Psoas muscle (tissue), 7 donors: ENCODE measurements at regions not wholly inside any gene's neighbourhood (a gene's known extent, or its start where the extent isn't known, plus 50 kb on each side); places are given as distances from the start of the nearest gene placed in this dataset.

ENCODE experiments used
- ATAC-seq, 4 donors: fragments of 200-7000 bp; cut with Tn5 transposase; one replicate each; pipeline ENCODE4 v1.9.1; 2020; ENCODE audit warnings: moderate library complexity in 3 of 4, mild to moderate bottlenecking in 2 of 4
- DNase-seq, 2 donors: peaks; one replicate each; pipeline ENCODE4 v3.0.0-alpha.2; 2020
- H3K27ac ChIP-seq: fragments of 200-600 bp; one replicate; pipeline ENCODE4 v1.8.0; 2022
- H3K27me3 ChIP-seq, 3 donors: fragments of 200-600 bp in 1 of 3; one replicate each; pipeline versions ENCODE4 v1.6.1 to v1.8.0; 2013 to 2022; ENCODE audit warnings: low read length in 2 of 3, mild to moderate bottlenecking in 2 of 3, moderate library complexity in 1 of 3; ENCODE audit not compliant: insufficient read depth in 3 of 3
- H3K36me3 ChIP-seq, 2 donors: fragments of 200-600 bp in 1 of 2; one replicate each; pipeline versions ENCODE4 v1.6.1 to v1.8.0; 2013 to 2022; ENCODE audit warnings: low read depth in 1 of 2, mild to moderate bottlenecking in 1 of 2, moderate library complexity in 1 of 2; ENCODE audit not compliant: insufficient read depth in 1 of 2
- H3K4me1 ChIP-seq: fragments of 200-600 bp; one replicate; pipeline ENCODE4 v1.8.0; 2022
- H3K4me3 ChIP-seq: fragments of 200-600 bp; one replicate; pipeline ENCODE4 v1.8.0; 2022; ENCODE audit warnings: mild to moderate bottlenecking
- H3K9me3 ChIP-seq: fragments of 200-600 bp; one replicate; pipeline ENCODE4 v1.8.0; 2022
- WGBS, 3 donors: extraction: QIAGEN DNeasy Blood & Tissue Kit; methylation state at CpG; one replicate each; pipeline versions ENCODE4 v1.1.6 to v1.1.7; 2013; 5-methylcytosine and 5-hydroxymethylcytosine counted together
- intact Hi-C, 2 donors: fragments of 100-400 bp; cut with DNase I; formaldehyde crosslinking; loops; one replicate each; pipeline versions ENCODE4 v1.11.0 to v1.14.2; 2022
- TF ChIP-seq, protein P1 (sequence below): fragments of 200-600 bp; IDR thresholded peaks from one replicate; pipeline ENCODE4 v1.8.0; 2022; ENCODE audit warnings: antibody characterized with exemption
- donor health status: healthy with polysubstance abuse.
- donor health status: DM: no; HTN: no; CAD: no; lungs with moderate emphysema.
- donor health status: Bipolar disorder and iron deficiency.
- donor health status: healthy.
- donor health status: DM: yes; HTN: yes; CAD: no.
- donor health status: DM: no; HTN: no; CAD: no.
- donor health status: DM: yes; HTN: yes; CAD: no.

DNA sequence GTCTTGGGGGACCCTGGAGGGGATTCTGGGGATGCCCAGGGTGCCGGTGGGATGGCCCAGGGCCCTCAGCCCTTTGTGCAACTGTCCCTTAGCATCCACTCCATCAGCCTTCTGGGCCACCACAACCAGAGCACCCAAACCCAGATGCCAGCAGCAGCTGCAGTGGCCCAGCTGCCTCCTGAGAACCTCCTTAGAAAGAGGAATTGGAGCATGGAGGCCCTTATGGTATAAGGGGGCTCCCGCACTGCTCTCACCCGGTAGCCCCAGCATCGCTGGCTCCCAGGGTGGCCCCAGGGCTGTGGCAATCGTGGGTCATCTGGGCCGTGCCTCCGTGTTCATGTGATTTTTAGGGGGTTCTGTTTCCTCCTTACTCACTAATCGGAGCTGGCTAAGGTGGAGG, 463.3 kb downstream of the ICE1 start:
- 84 to 90% (median 86%) methylated on average over 8 of the region's 8 CpGs for WGBS, 3 donors
- intact Hi-C loops, result loop anchor here (5.0 to 10.0 kb wide), 4 partner anchors 391 to 692 kb away; partner anchors contain the start of gene UBE2QL1 (in 1 of the 2)
- TF ChIP-seq, protein P1, sequence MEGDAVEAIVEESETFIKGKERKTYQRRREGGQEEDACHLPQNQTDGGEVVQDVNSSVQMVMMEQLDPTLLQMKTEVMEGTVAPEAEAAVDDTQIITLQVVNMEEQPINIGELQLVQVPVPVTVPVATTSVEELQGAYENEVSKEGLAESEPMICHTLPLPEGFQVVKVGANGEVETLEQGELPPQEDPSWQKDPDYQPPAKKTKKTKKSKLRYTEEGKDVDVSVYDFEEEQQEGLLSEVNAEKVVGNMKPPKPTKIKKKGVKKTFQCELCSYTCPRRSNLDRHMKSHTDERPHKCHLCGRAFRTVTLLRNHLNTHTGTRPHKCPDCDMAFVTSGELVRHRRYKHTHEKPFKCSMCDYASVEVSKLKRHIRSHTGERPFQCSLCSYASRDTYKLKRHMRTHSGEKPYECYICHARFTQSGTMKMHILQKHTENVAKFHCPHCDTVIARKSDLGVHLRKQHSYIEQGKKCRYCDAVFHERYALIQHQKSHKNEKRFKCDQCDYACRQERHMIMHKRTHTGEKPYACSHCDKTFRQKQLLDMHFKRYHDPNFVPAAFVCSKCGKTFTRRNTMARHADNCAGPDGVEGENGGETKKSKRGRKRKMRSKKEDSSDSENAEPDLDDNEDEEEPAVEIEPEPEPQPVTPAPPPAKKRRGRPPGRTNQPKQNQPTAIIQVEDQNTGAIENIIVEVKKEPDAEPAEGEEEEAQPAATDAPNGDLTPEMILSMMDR, result no peak

DNA sequence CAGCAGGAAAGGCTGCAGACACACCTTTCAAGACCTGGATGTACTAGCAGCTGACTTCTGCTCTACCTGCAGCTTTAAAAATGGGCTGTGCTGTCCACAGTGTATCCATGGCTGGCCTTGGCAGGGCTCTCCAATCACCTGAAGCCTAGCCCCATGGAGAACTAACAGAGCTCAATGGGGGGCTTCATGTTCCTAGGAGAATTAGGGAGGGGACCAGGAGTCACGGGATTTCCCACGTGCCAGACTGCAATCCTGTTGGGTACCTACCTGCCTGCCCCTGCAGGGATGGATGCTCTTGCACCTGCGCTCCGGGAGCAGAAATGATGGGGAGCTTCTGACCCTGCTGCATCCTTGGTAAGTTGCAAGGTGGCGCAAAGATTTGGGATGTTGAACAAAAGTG, 462.1 kb downstream of the ICE1 start:
- intact Hi-C loops, result loop anchor here (5.0 to 10.0 kb wide), 4 partner anchors 387 to 690 kb away; partner anchors contain the start of gene UBE2QL1 (in 1 of the 2)
- Histone ChIP-seq H3K27ac (no peak overlapping the region), H3K4me3 (no peak overlapping the region), H3K36me3 (no peaks in the 10 kb centered on the region), H3K9me3 (no peaks in the 10 kb centered on the region), H3K4me1 (no peaks in the 10 kb centered on the region), H3K27me3 (no peaks in the 10 kb centered on the region)
- DNase-seq (no peak), ATAC-seq (no peak)
- TF ChIP-seq, protein P1, result no peak
- 84 to 87% (median 85%) methylated on average over 5 of the region's 5 CpGs for WGBS, 3 donors

More for the DNA sequence above, 463.3 kb downstream of the ICE1 start:
- Histone ChIP-seq H3K36me3 (no peaks in the 10 kb centered on the region), H3K4me1 (no peaks in the 10 kb centered on the region), H3K4me3 (no peak overlapping the region), H3K27me3 (no peaks in the 10 kb centered on the region), H3K27ac (no peak overlapping the region), H3K9me3 (no peaks in the 10 kb centered on the region)
- ATAC-seq (no peak), DNase-seq (no peak)

DNA sequence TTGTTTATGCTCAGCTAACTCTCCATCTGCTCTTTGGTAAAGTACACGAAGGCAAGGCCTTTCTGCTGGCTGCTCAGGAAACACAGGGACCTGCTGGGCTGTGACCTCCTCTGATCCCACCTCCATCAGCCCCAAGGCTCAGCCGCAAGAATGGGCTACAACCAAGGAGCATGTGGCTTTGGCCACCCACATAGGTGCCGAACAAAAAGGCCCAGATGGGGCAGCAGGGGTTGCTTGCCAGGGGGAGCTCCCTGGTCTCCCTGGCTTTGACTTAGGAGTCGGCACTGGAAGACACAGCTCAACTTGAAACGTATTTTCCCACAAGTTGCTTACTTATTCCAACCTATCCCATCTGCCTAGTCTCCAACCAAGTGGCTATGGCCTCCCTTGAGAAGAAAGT, 461.1 kb downstream of the ICE1 start:
- Histone ChIP-seq H3K4me3 (no peak overlapping the region), H3K36me3 (no peaks in the 10 kb centered on the region), H3K27ac (no peak overlapping the region), H3K27me3 (peaks cover 0 to 2% (median 0%) of the 10 kb centered on the region in 3 donors), H3K4me1 (no peaks in the 10 kb centered on the region), H3K9me3 (no peaks in the 10 kb centered on the region)
- intact Hi-C loops, result loop anchor here (5.0 to 10.0 kb wide), 4 partner anchors 386 to 691 kb away; partner anchors contain the start of gene UBE2QL1 (in 1 of the 2)
- TF ChIP-seq, protein P1, result no peak
- ATAC-seq, result no peak
- DNase-seq, result no peak
- 56 to 67% (median 65%) methylated on average over 5 of the region's 5 CpGs for WGBS, 3 donors

DNA sequence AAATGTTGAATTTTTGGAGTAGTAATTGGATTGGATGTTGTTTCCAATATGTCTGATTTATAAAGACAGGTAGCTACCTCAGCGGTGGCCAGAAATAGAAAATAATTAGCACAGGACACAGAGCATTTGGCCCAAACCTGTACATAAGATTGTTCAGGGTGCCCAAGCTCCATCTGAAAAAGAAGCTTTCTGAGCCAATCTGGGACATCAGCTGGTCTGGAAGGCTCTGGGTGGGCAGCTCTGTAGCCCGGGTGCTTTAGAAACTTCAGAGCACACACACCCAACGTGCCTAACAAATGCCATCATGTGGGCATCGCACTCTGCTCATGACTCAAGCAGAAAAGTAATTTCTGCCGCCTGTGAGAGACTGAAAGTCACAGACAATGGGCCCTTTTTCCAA, 460.7 kb downstream of the ICE1 start:
- no peak for DNase-seq
- WGBS, 3 donors, result 49 to 69% (median 51%) methylated on average over 5 of the region's 5 CpGs
- H3K4me3 ChIP-seq, result no peak overlapping the region
- H3K36me3 ChIP-seq, result no peaks in the 10 kb centered on the region
- intact Hi-C loops, result loop anchor here (5.0 to 10.0 kb wide), 4 partner anchors 386 to 692 kb away; partner anchors contain the start of gene UBE2QL1 (in 1 of the 2)
- H3K27ac ChIP-seq, result no peak overlapping the region
- H3K27me3 ChIP-seq, result peaks cover 0 to 2% (median 0%) of the 10 kb centered on the region in 3 donors
- TF ChIP-seq, protein P1, result no peak
- no peak for ATAC-seq
- H3K9me3 ChIP-seq, result no peaks in the 10 kb centered on the region
- no peaks in the 10 kb centered on the region for H3K4me1 ChIP-seq

DNA sequence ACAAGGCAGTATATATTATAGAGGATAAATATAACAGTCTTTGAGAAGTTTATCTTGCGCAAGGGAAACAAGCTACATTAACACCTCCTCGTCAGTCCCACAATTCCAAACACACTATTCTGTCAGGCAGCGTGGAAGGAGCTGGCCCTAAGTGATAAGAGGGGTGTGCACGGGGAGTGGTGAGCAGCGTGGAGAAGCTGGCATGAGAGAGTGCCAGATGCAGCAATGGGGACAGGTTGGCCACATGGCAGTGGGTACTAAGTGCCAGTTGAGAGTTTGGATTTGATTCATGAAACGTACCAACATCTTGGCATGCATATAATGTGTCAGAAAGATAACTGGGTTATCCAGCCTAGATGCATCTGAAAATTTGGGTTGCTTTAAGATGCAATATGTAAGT, 460.2 kb downstream of the ICE1 start:
- no peak for ATAC-seq
- peaks cover 0 to 2% (median 0%) of the 10 kb centered on the region in 3 donors for H3K27me3 ChIP-seq

More for the DNA sequence above, 460.2 kb downstream of the ICE1 start:
- intact Hi-C loops, result loop anchor here (5.0 to 10.0 kb wide), 4 partner anchors 385 to 692 kb away; partner anchors contain the start of gene UBE2QL1 (in 1 of the 2)
- TF ChIP-seq, protein P1, result no peak
- Histone ChIP-seq H3K27ac (no peak overlapping the region), H3K36me3 (no peaks in the 10 kb centered on the region), H3K4me3 (no peak overlapping the region), H3K4me1 (no peaks in the 10 kb centered on the region), H3K9me3 (no peaks in the 10 kb centered on the region)
- no peak for DNase-seq
- WGBS, 3 donors, result 48 to 56% (median 50%) methylated on average over 6 of the region's 6 CpGs
